ENCODE measurements at regions not wholly inside any gene's neighbourhood (a gene's known extent, or its start where the extent isn't known, plus 50 kb on each side); places are given as distances from the start of the nearest gene placed in this dataset.

GRCh38 chr5:79898611-79899010 is 92.5 kb downstream of the MTX3 start:
- TF ChIP-seq, protein P1, sequence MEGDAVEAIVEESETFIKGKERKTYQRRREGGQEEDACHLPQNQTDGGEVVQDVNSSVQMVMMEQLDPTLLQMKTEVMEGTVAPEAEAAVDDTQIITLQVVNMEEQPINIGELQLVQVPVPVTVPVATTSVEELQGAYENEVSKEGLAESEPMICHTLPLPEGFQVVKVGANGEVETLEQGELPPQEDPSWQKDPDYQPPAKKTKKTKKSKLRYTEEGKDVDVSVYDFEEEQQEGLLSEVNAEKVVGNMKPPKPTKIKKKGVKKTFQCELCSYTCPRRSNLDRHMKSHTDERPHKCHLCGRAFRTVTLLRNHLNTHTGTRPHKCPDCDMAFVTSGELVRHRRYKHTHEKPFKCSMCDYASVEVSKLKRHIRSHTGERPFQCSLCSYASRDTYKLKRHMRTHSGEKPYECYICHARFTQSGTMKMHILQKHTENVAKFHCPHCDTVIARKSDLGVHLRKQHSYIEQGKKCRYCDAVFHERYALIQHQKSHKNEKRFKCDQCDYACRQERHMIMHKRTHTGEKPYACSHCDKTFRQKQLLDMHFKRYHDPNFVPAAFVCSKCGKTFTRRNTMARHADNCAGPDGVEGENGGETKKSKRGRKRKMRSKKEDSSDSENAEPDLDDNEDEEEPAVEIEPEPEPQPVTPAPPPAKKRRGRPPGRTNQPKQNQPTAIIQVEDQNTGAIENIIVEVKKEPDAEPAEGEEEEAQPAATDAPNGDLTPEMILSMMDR (IDR thresholded peaks at IDR 0.05): no peak
- no peak for TF ChIP-seq POLR2A (IDR thresholded peaks at IDR 0.05)

Data from adrenal gland (tissue), 5 donors.